ENCODE measurements at regions not wholly inside any gene's neighbourhood (a gene's known extent, or its start where the extent isn't known, plus 50 kb on each side); places are given as distances from the start of the nearest gene placed in this dataset.
"Not testable (repeated sequence)": the region's sequence is repeated elsewhere in the genome, so short reads cannot be mapped to it uniquely, and the experiment has no call there.

GRCh38 chr15:77876107-77876820, 201.2 kb downstream of the TBC1D2B start:
- not testable (repeated sequence) for TF ChIP-seq HNRNPH1 (optimal IDR thresholded peaks at IDR 0.05; ENCODE audit: low read depth, low read length); NR2C2 (CRISPR knock-in tag; IDR thresholded peaks at IDR 0.05; ENCODE audit: borderline replicate concordance); CTCF (CRISPR knock-in tag; IDR thresholded peaks at IDR 0.05); ZSCAN31 (CRISPR knock-in tag; IDR thresholded peaks at IDR 0.05; ENCODE audit: low read depth); ZBTB46 (CRISPR knock-in tag; IDR thresholded peaks at IDR 0.05; ENCODE audit: borderline replicate concordance); ARID2 (CRISPR knock-in tag; IDR thresholded peaks at IDR 0.05; ENCODE audit: borderline replicate concordance); RCOR2 (CRISPR knock-in tag; IDR thresholded peaks at IDR 0.05); MTF1 (CRISPR knock-in tag; IDR thresholded peaks at IDR 0.05); UBTF (CRISPR knock-in tag; IDR thresholded peaks at IDR 0.05); EZH2 (conservative IDR thresholded peaks at IDR 0.05; ENCODE audit: low read depth, low read length); SP1 (IDR thresholded peaks at IDR 0.05); SP1 (CRISPR knock-in tag; IDR thresholded peaks at IDR 0.05); ZNF607 (CRISPR knock-in tag; IDR thresholded peaks at IDR 0.05; ENCODE audit: borderline replicate concordance); SMARCE1 (IDR thresholded peaks at IDR 0.05; ENCODE audit: borderline replicate concordance); REST (IDR thresholded peaks at IDR 0.05; ENCODE audit: borderline replicate concordance in 1 of 2, low read depth in 1 of 2, low read length in 2 of 2)
